IMR-90 (cell line): ENCODE measurements at regions not wholly inside any gene's neighbourhood (a gene's known extent, or its start where the extent isn't known, plus 50 kb on each side); places are given as distances from the start of the nearest gene placed in this dataset.

Experiments
- POLR2A ChIP-seq: IDR thresholded peaks from 2 replicates; pipeline ENCODE4 v1.6.1; 2012; ENCODE audit warnings: mild to moderate bottlenecking, low read depth, low read length
- RFX5 ChIP-seq: IDR thresholded peaks from 2 replicates; pipeline ENCODE4 v1.8.0; 2012; ENCODE audit warnings: low read depth, mild to moderate bottlenecking, low read length, moderate library complexity
- SMC3 ChIP-seq: fragments of 150-350 bp; IDR thresholded peaks from 2 replicates; pipeline ENCODE4 v1.6.1; 2016; ENCODE audit warnings: low read depth, mild to moderate bottlenecking, antibody characterized with exemption, low read length, moderate library complexity
- TF ChIP-seq, protein P1 (sequence below): conservative IDR thresholded peaks from 2 replicates; pipeline ENCODE4 v1.5.1; 2012; ENCODE audit warnings: mild to moderate bottlenecking, low read depth, low read length, improper control_type of control experiment

DNA sequence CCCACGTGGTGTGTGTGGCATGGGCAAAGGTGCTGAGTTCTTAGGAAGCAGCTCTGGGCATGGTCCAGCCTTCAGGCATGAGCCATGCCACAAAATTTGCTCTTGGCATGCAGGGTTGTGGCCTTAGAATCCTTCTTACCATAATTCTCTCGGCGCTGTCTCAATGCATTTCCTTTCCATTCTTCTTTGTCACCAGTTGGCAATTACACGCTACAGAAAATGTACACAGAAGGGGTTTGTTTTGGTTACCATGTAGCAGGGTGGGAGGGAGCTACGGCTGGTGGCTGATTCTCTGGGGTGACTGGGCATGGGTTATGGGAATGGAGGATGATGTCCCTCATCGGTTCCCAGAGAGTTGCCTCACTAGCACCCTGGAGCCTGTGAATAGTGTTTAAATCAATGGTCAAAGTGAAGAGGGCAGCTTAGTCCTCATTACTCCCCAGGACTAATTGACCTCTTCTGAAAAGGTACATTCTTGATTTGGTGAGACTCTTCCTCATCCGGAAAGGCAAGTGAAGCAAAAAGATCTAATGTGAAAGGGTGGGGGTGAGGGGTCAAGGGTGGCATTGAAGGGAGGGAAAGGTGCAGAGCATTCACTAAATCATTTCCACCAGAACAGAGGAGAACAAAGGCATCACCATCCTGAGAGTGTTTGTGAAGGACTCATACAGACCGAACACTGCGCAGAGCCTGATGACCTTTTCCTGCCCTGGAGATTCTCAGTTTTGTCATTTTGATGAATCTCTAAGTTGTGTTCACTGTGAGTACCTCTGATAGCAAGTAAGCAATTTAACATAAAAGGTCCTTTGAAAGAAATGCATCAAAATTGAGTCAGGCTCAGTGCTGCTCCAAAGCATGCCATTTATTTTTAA is 199.8 kb upstream of the SFRP2 start:
- TF ChIP-seq, protein P1, sequence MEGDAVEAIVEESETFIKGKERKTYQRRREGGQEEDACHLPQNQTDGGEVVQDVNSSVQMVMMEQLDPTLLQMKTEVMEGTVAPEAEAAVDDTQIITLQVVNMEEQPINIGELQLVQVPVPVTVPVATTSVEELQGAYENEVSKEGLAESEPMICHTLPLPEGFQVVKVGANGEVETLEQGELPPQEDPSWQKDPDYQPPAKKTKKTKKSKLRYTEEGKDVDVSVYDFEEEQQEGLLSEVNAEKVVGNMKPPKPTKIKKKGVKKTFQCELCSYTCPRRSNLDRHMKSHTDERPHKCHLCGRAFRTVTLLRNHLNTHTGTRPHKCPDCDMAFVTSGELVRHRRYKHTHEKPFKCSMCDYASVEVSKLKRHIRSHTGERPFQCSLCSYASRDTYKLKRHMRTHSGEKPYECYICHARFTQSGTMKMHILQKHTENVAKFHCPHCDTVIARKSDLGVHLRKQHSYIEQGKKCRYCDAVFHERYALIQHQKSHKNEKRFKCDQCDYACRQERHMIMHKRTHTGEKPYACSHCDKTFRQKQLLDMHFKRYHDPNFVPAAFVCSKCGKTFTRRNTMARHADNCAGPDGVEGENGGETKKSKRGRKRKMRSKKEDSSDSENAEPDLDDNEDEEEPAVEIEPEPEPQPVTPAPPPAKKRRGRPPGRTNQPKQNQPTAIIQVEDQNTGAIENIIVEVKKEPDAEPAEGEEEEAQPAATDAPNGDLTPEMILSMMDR = no peak
- TF ChIP-seq POLR2A (no peak), SMC3 (no peak), RFX5 (no peak)
